HG03025 (cell line): ENCODE measurements at regions not wholly inside any gene's neighbourhood (a gene's known extent, or its start where the extent isn't known, plus 50 kb on each side); places are given as distances from the start of the nearest gene placed in this dataset.
"Not testable (repeated sequence)": the region's sequence is repeated elsewhere in the genome, so short reads cannot be mapped to it uniquely, and the experiment has no call there.

Experiments used
- ATAC-seq: cut with Tn5 transposase; IDR thresholded peaks from one replicate; pipeline ENCODE4 v1.9.1; 2021; ENCODE audit warnings: mild to moderate bottlenecking, moderate library complexity; ENCODE audit not compliant: unreplicated experiment, low FRiP score

DNA sequence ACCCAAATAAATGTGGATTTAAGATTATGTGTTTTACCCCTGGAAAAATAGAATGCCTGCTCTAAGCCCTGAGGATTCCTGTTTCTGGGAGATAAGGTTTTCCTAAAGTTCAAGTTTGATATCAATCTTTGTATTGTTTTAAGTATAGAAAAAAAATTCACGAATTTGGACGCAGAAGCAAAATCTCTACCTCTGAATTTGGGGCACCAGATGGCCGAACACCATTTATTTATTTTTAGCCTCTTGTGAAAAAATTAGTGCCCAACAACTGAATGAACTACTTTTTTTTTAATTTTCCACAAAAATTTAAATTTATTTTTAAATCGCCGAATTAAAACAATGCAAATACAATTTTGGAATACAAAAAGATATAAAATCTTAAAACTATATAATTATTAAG, 128.1 kb upstream of the SP4 start:
- ATAC-seq: no peak

GRCh38 chr7:21300692-21301091, 127.2 kb upstream of the SP4 start:
- no peak for ATAC-seq

DNA sequence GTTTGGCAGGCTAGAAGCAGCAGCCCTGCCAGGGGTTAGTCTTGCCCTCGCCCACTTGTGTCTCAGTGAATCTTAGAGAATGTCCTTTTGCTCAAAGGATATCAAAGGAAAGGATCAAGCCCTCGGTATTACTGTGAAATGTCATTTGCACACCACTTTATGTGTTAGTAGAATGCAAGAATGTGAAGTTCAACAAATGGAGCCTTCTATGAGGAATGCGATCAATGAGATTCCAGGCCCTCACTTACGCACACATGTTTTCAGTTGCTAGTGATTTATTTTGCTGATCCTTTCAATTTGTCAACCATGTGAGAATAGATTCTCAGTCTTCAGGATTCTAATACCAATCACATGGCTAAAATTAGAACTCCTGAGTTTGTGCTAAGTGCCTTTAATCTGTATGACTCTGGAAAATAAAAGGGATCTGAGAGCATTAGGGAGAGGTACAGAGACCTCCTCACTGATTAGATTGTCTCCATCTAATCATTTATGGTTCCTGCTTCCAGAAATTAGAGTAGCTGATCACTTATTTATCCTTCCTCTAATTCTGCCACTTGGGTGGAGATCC, 123.0 kb upstream of the SP4 start:
- ATAC-seq: no peak

- no peak for ATAC-seq
These were observed 122.2 kb upstream of the SP4 start for GRCh38 chr7:21305455-21306235.

DNA sequence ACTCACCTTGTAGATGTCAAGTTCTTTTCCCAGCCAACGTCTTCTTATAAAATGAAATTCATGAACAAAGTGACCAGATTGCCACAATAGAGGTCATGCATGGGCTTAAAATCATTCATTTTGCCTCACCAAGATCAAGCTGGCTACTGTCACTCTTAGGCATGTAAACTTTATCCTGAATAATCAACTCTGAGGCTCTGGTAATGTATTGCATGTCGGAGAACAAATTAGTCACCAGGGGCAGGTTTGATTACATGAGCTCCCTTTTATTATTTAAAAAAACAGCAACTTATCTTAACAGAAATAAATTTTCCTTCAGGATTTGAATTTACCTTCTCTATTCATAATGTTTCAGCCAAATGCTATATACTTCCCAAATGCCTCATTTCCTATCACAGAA, 112.9 kb upstream of the SP4 start:
- ATAC-seq: no peak

DNA sequence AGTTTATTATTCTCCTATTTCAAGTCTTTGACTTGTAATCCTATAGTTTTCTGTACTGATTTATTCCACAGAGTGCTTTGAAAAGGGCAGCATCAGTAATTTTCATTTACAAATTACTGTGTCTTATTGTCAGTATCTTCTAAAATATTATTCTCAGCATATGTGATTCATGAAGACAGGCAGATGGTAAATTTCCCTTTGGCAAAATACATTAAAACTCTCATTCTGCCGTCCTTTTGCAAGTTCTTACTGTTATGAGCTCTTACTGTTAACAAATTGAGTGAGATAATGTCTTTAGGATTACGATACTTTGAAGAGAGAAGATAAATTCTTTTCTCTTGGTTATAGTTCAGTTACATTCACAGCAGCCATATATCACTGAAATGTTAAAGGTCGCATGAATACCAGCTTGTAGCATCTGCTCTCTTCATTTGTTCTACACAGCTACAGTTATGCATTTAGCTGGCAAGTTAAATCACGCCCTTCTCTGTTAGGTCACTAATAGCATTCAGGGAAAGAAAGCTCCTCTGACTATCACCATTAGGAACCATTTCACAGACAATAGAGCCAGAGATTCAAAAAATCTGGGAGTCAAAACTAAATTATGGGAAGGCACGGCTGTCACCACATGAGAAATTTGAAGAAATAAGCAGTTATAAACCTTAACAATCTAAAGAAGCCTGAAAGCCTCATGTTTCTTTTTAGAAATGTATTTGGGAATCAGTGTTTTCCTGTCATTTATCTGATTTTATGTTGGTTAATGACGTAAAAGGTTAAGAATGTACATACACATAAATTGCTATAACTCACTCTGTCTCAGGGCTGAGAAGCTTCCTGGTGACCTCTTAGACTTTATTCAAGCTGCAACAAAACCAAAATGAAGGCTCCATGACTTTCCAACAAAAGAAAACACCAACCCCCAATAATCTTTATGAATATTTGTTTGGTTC, 109.6 kb upstream of the SP4 start:
- no peak for ATAC-seq

GRCh38 chr7:21318916-21319270, 109.0 kb upstream of the SP4 start:
- no peak for ATAC-seq

DNA sequence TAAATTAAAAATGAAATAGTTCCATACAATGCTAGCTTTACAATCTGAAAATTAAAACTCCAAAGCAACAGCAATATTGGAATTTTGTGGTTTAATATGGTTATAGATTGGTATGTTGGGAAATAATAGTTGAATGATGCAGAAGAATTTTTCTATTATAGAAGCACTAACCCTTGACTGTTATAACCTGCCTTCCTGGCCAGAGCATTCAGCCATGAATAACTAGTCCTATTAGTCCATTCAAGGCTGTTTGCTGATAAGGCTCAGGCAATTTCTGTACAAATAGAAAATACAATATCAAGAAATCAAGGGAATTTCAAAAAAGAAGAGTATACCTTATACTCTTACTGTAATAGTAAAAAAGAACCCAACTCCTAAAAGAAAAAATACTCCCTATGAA, 101.6 kb upstream of the SP4 start:
- ATAC-seq: no peak

GRCh38 chr7:21326921-21327320, 101.0 kb upstream of the SP4 start:
- no peak for ATAC-seq

DNA sequence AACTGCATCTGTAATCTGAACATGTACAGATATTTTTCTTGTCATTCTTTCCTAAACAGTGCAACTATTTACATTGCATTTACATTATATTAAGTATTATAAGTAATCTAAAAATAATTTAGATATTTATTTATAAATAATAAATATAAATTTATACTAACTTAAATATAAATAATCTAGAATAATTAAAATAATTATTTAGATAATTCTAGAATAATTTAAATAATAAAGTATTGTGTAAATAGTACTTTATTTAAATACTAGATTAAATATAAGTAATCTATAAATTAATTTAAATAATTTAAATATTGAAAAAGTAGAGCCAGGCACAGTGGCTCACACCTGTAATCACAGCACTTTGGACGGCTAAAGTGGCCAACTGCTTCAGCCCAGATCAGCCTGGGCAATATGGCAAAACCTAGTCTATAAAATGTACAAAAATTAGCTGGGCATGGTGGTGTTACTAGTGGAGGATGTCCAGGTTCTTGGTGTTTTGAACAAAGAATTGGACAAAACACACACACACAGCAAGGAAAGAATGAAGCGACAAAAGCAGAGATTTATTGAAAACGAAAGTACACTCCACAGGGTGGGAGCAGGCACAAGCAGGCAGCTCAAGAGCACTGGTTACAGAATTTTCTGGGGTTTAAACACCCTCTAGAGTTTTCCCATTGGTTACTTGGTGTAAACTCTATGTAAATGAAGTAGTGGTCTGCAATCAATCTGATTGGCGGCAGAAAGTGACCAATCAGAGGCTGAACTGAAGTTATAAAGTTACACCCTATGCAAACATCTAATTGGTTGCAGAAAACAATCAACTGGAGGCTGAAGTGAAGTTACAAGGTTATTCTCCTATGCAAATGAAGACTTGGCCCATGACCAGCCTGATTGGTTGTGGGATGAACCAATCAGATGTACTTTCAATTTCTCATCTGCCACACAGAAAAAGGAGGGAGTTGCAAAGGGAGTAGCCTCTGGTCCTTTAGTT, 100.2 kb upstream of the SP4 start:
- no peak for ATAC-seq

GRCh38 chr7:21330462-21331178, 97.3 kb upstream of the SP4 start:
- ATAC-seq: no peak

DNA sequence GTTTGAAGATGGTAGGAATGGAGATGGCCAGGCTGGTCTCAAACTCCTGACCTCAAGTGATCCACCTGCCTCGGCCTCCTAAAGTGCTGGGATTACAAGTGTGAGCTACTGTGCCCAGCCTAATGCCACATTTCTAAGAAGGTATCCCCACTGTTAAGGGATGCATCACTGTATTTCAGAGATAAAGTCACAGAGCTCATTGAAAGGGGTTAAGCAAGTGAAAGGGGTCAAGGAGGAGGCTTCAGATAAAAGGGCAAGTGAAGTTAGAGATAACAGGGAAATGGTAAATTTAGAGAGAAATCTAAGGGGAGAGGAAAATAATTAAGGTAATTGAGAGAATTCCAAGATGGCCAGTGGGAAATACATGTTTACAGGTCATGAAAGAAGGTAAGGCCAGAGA, 93.0 kb upstream of the SP4 start:
- no peak for ATAC-seq

DNA sequence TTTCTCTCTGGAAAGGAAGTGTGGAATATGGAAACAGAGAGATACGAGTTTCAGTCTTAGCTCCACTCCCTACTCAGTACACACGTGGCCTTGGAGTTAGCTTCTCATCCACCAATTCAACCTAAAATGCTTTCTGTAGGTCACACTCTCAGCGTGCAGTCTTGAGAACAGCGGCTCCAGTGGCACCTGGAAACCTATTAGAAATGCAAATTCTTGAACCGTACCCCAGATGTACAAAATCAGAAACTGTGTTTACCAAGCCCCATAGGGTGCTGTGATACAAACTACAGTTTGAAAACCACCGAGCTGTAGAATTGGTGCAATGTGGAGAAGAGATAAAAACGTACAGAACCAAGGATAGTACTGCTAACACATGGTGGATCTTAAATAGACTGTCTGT, 91.1 kb upstream of the SP4 start:
- ATAC-seq: no peak

DNA sequence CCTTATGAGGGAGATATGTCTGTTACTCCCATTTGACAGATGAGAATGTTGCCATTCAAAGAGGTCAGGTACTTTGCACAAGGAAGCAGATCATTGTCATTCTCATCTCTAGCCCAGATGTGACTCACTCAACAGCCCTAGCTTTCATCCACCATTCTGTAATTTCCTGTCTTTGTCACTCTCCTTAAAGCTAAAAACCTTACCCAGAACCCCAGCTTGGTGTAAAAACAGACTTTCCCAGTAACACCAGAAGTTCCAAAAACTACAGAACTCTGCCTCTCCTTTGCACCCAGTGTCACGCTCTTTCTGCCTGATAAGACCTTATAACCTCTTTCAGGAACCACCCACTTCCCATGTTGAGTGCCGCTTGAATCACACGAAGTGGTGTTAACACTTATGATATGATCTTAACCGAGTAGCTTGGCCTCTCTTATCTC, 89.1 kb upstream of the SP4 start:
- no peak for ATAC-seq

- ATAC-seq: not testable (repeated sequence)
These were observed 83.0 kb upstream of the SP4 start for GRCh38 chr7:21344900-21345299.

- no peak for ATAC-seq
These were observed 82.5 kb upstream of the SP4 start for GRCh38 chr7:21345361-21345760.

- ATAC-seq: no peak
These were observed 81.6 kb upstream of the SP4 start for GRCh38 chr7:21346297-21346696.

DNA sequence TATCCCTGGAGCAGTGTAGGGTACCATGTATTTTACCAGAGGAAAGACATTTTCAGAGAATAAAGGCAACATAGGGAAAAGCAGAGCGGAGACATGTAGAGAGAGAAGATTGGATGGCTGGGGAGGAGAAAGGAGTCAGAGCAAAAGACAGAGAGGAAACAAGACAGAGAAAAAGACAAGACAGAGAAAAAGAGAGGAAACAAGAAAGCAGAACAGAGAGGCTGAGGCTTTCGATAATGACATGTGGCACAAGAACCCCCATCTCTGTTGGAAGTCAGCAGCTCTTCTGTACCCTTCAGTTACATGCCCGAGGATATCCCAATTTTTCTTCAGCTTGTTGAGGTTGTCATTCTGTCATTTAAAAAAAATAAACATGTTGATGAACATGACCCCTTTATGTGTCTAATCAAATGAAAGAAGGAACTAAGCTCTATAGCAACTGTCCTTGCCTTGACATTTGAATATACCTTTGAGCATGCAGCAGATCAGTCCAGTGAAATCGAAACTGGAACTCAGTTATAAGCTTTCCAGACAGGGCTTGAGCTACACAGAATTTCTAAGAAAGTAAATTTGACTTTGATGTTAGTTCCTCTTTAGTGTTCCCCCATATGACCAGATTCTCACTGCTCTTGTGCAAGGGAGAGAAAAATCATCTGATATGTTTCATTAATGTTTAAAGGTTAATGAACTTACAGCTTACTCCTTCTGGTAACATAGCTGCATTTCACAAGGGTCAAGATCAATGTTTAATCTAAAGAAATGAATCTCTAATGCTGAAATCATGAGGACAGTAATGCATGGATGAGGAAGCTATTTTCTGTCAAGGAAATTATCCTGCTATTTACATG, 75.1 kb upstream of the SP4 start:
- ATAC-seq: peak; percentile 78

DNA sequence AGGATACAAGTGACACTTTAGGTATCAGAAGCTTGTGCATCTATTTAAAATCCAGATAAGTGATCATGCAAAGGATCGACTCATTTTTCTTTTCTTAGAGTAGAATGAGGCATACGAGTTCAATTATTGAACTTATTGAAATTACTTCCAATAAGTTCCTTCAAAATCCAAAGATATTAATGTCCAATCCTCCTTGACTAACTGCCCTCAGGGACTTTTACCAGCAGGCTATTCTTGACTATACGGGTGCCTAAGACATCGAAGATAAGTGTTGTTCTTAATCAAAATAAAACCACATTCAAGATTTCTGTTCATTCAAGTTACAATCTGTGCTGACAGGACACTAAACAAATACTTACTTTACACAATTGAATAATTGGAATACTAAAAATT, 74.5 kb upstream of the SP4 start:
- ATAC-seq: no peak
